Esophagus mucosa (tissue), 1 donor: ENCODE measurements at regions not wholly inside any gene's neighbourhood (a gene's known extent, or its start where the extent isn't known, plus 50 kb on each side); places are given as distances from the start of the nearest gene placed in this dataset.

Source experiments
- ATAC-seq: fragments of 200-7000 bp; cut with Tn5 transposase; one replicate; pipeline ENCODE4 v1.9.1; 2020
- donor health status: DM: yes; HTN: yes; CAD: no.

GRCh38 chr20:39164642-39165041 lies 202.5 kb downstream of the DHX35 start:
- ATAC-seq, result no peak

- ATAC-seq, result no peak
Observed at GRCh38 chr20:39163993-39164392, 201.8 kb downstream of the DHX35 start.

- ATAC-seq, result no peak
Observed at GRCh38 chr20:39161900-39162299, 199.8 kb downstream of the DHX35 start.

- no peak for ATAC-seq
Observed at GRCh38 chr20:39155971-39156370, 193.8 kb downstream of the DHX35 start.

GRCh38 chr20:39152742-39153141 lies 190.6 kb downstream of the DHX35 start:
- no peak for ATAC-seq

GRCh38 chr20:39152126-39152525 lies 190.0 kb downstream of the DHX35 start:
- ATAC-seq, result no peak

GRCh38 chr20:39150501-39150900 lies 188.4 kb downstream of the DHX35 start:
- no peak for ATAC-seq

GRCh38 chr20:39146394-39146793 lies 184.2 kb downstream of the DHX35 start:
- ATAC-seq, result no peak

GRCh38 chr20:39145921-39146320 lies 183.8 kb downstream of the DHX35 start:
- no peak for ATAC-seq

GRCh38 chr20:39144757-39145156 lies 182.6 kb downstream of the DHX35 start:
- ATAC-seq, result no peak

GRCh38 chr20:39142407-39143096 lies 180.4 kb downstream of the DHX35 start:
- no peak for ATAC-seq

GRCh38 chr20:39137299-39137698 lies 175.2 kb downstream of the DHX35 start:
- no peak for ATAC-seq

GRCh38 chr20:39136798-39137197 lies 174.7 kb downstream of the DHX35 start:
- no peak for ATAC-seq

GRCh38 chr20:39135885-39136544 lies 173.9 kb downstream of the DHX35 start:
- ATAC-seq, result no peak

GRCh38 chr20:39133201-39133600 lies 171.1 kb downstream of the DHX35 start:
- ATAC-seq, result no peak

- ATAC-seq, result no peak
Observed at GRCh38 chr20:39132511-39132910, 170.4 kb downstream of the DHX35 start.

GRCh38 chr20:39132093-39132492 lies 169.9 kb downstream of the DHX35 start:
- ATAC-seq, result no peak

GRCh38 chr20:39130627-39131026 lies 168.5 kb downstream of the DHX35 start:
- ATAC-seq, result no peak

- ATAC-seq, result no peak
Observed at GRCh38 chr20:39129523-39129922, 167.4 kb downstream of the DHX35 start.

GRCh38 chr20:39124064-39124463 lies 161.9 kb downstream of the DHX35 start:
- no peak for ATAC-seq

- ATAC-seq, result no peak
Observed at GRCh38 chr20:39123185-39123557, 161.0 kb downstream of the DHX35 start.

GRCh38 chr20:39117491-39117890 lies 155.3 kb downstream of the DHX35 start:
- peak; percentile 86 for ATAC-seq

GRCh38 chr20:39116020-39116419 lies 153.9 kb downstream of the DHX35 start:
- ATAC-seq, result no peak

GRCh38 chr20:39112178-39112743 lies 150.1 kb downstream of the DHX35 start:
- ATAC-seq, result peak; percentile 60
